ENCODE measurements at regions not wholly inside any gene's neighbourhood (a gene's known extent, or its start where the extent isn't known, plus 50 kb on each side); places are given as distances from the start of the nearest gene placed in this dataset.
"Not testable (repeated sequence)": the region's sequence is repeated elsewhere in the genome, so short reads cannot be mapped to it uniquely, and the experiment has no call there.

- no peak for DNase-seq
Observed at GRCh38 chr21:35982717-35983116, 77.6 kb downstream of the SETD4 start.

DNA sequence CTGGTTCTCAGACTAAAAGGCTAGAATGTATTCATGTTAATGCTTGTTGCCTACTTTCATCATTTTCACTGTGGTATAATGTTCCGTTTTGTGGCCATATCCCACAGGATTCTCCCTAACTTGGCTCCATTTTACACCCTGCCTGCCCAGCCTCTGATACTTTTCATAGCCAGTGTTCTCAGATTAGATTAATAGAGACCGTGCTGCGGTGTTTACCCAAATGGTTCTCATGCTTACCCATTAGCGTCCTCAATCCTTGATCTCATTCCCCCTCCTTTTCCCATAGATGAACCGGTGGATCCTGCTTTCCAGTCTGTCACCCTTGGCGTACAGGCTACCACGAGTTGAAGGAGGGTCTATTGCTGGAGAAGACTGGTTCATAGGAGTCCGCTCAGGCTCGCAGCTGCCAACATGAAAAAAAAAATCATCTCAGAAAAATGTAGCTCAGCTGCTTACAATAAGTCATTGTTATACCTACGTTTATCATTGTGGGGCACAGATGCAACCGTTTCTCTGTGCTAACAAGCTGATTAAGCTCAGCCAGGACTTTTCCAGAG, 78.7 kb downstream of the SETD4 start:
- DNase-seq, result no peak

DNA sequence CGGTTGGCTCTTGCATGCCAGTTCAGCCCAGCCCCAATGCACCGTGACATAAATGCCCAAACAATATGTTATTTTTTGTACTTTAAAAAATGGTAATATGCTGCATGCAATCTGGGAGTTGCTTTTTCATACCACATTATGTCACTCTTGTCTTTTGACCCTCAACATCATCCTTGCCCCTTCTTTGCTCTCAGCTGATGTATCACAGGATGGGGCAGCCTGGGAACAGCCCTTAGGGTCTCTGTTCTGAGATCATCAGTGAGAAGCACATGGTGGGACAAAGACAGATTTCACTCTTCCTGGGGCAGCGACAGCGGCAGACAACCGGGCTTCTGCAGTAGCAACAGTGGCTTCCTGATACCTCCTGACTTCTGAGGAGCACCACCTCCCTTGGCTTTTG, 79.5 kb downstream of the SETD4 start:
- no peak for DNase-seq

- not testable (repeated sequence) for DNase-seq
Observed at GRCh38 chr21:35977860-35978259, 82.5 kb downstream of the SETD4 start.

DNA sequence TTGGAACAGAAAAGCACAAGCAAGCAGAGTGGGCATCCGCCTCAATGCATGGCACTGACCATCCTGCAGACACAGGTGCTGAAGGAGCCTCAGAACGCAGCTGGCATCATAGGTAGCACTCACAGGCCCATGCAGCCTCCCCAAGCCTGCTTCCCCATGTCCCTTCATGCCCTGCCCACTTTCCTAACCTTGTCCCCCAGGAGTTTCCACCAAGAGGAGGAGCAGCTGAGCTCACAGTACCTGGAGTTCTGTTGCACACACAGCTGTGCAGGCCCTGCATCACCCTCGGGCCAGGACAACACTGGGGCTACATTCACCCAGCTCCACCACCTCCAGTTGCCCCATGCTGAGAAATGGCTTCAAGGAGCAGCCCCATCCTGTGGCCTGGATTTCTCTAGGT, 83.4 kb downstream of the SETD4 start:
- no peak for DNase-seq

GRCh38 chr21:35976481-35976880, 83.8 kb downstream of the SETD4 start:
- DNase-seq, result no peak

DNA sequence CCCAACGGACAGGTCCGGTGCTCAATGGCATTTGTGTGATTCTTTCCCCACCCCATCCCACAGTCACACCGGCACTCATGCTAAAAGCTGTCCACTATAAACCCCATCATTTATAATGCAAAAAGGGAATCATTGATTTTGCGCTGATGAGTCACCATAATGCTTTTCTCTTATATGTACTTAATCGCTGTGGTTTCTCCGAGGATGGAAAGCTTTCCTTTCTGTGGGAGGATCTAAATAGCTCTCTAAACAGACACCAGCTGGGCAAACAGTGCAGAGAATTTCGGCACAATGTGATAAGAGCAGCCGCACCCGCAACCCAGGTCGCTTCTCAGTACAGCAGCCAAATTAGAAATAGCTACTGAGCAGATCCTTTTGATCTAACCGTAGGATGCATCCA, 85.6 kb downstream of the SETD4 start:
- no peak for DNase-seq

DNA sequence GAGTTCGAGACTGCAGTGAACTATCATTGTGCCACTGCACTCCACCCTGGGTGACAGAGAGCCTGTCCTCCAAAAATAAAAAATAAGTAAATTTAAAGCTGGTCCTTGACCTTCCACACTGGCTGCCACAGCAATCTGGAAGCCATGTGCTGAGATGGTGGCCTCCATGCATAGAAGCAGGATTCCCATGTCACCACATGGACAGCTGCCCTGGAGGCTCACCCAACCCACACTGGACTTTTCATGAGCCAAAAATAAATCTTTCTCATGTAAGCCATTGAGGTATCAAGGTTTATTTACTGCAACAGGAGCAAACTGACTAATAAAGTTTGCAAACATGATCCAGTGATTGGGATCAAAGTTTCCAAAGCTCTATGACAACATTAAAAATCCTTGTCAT, 88.5 kb downstream of the SETD4 start:
- DNase-seq, result no peak

DNA sequence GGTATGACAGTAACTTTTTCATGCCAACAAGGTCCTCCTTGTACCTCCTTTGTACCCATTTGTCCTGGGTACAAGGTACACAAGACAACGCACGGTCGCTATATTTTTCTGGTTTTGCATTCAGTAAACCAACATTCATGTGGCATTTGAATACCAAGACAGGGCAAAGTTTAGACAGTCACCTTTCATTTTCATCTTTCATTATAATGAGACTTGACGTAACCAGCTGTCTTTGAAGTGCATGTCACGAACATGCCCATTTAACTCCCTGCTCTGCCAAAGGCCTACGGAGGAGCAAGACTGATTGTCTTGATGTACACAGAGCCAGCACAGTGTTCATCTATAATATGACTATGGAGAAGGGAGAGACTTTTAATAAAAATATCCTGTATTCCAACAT, 91.0 kb downstream of the SETD4 start:
- no peak for DNase-seq

- no peak for DNase-seq
Observed at GRCh38 chr21:35968564-35968963, 91.8 kb downstream of the SETD4 start.

DNA sequence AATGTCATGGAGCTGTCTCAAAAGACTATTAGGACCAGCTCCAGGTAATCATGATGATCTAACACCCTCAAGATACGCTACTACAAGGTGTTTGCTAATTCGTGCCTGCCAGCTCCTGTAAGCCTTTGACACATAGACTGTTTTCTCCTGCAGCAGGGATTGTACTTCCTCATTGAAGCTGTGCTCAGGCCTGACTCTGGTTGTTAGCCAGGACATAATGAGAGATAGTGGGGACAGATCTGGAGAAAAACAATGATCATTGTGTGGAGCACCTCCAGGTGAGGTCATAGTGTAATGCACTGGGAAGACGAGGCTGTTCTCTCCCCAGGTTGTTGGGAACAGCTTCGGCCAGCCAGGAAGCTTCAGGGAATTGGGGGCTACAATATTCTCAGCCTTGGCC, 94.6 kb downstream of the SETD4 start:
- no peak for DNase-seq

DNA sequence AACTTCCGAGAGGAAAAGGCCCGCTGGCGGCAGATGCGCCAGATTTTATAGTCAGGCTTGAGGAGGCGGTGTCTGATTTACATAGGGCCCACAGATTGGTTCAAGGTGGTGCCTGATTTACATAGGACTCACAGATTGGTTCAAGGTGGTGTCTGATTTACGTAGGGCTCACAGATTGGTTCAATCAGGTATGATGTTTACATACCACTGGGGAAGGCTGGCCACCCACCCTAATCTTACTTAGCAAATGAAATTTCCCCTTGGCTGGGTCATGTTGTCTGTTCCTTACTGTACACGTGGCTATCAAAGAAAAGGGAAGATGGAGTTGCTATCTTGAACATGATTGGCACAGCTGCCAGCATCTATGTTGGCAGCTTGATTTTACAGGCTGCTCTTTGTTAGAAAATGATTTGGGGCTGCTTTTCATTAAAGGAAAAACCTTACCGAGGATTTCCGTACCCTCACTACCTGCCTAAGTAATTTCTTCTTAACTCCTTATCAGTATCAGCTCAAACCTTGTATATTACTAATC, 96.3 kb downstream of the SETD4 start:
- DNase-seq, result no peak

- DNase-seq, result no peak
Observed at GRCh38 chr21:35962917-35963316, 97.4 kb downstream of the SETD4 start.

DNA sequence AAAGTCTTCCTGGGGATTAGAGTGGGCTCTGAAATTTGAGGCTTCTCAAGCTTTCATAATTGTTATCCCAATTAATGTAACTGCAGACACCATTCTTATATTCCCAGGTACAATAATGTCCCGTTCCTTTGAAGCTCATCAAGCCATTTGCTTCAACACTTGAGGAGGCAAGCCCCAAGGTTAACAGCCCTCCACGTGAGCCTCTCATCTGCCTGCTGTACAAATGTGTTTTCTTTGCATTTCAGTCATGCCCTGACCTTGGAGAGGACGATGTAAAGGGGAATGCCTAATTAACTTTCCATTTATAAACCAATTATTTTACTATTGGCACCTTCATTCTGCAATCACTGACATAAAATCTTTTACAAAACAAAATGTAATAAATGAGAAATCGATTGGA, 106.3 kb downstream of the SETD4 start:
- DNase-seq, result no peak

DNA sequence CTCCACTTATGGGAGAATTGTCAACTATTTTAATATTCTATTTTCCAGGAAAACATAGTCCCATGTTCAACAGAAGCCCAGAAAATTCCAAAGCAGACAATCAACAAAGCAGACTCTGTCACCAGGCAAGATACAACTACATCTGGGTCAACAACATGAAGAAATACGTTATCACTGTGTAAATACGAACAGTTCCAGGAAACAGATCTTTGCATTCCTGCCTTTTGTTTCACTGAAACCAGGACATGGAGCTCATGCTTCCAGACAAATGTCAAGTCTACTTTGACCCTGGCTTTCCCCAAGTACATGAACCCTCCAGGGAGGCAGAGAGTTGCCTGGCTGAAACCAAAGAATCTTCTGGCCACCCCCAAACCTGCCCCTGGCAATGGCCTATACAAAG, 106.7 kb downstream of the SETD4 start:
- DNase-seq, result no peak

GRCh38 chr21:35952651-35953340, 107.5 kb downstream of the SETD4 start:
- no peak for DNase-seq

- DNase-seq, result no peak
Observed at GRCh38 chr21:35948982-35949381, 111.3 kb downstream of the SETD4 start.

DNA sequence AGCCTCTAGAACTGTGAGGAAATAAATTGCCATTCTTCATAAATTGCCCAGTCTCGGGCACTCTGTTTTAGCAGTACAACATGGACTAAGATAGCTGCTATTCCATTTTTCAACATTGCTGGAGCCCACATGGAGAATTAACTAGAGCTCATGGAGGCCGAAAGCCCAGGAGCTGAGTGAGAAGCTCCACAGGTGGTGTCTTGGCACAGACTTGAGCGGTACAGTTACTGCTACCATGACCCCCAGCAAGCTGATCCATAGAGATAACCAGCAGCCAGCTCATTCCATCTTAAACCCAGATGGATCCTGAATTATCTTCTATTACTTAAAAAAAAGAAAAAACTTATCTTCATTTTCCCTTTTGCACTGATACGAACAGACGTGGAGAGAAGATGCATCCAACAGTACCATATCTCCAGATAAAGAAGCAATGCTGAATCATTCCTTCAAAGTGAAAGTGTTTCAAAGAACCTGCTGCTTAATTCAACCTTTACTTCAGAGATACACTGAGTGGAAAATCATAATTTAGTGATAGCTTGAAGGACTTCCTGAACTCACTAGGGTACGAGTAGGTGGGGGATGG, 115.1 kb downstream of the SETD4 start:
- DNase-seq, result no peak

- no peak for DNase-seq
Observed at GRCh38 chr21:35943752-35944151, 116.6 kb downstream of the SETD4 start.

- DNase-seq, result no peak
Observed at GRCh38 chr21:35942211-35943144, 117.8 kb downstream of the SETD4 start.

- peak; percentile 23 for DNase-seq
Observed at GRCh38 chr21:35940074-35940927, 120.0 kb downstream of the SETD4 start.

GRCh38 chr21:35938446-35938845, 121.9 kb downstream of the SETD4 start:
- DNase-seq, result no peak
